ENCODE measurements at regions not wholly inside any gene's neighbourhood (a gene's known extent, or its start where the extent isn't known, plus 50 kb on each side); places are given as distances from the start of the nearest gene placed in this dataset.

DNA sequence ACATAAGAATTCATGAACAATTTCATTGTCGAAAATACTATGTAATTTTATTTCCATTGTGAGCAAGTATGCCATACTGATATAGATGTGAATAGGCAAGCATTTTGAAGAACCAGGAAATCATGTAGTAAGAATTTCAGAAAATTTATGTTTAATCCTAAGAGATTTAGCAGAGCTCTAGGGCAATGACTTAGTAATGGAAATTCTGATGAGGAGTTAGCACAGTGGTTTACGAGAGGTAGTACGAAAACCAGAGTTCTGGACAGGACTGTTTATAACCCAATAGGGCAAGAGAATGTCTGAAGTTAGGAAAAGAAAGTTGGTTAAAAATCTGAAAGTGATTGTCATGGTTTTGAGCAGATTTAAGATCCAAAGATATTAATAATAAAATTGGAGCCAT is 439.6 kb upstream of the DEPDC1 start:
- TF ChIP-seq, protein P1, sequence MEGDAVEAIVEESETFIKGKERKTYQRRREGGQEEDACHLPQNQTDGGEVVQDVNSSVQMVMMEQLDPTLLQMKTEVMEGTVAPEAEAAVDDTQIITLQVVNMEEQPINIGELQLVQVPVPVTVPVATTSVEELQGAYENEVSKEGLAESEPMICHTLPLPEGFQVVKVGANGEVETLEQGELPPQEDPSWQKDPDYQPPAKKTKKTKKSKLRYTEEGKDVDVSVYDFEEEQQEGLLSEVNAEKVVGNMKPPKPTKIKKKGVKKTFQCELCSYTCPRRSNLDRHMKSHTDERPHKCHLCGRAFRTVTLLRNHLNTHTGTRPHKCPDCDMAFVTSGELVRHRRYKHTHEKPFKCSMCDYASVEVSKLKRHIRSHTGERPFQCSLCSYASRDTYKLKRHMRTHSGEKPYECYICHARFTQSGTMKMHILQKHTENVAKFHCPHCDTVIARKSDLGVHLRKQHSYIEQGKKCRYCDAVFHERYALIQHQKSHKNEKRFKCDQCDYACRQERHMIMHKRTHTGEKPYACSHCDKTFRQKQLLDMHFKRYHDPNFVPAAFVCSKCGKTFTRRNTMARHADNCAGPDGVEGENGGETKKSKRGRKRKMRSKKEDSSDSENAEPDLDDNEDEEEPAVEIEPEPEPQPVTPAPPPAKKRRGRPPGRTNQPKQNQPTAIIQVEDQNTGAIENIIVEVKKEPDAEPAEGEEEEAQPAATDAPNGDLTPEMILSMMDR (IDR thresholded peaks at IDR 0.05) = no peak
- no peak for TF ChIP-seq POLR2A (IDR thresholded peaks at IDR 0.05)
